Stimulated activated CD8-positive, alpha-beta memory T cell treated with anti-CD3 and anti-CD28 coated beads, Interleukin-7, amount 100 ng/mL, for 4 hours (primary cell): ENCODE measurements at regions not wholly inside any gene's neighbourhood (a gene's known extent, or its start where the extent isn't known, plus 50 kb on each side); places are given as distances from the start of the nearest gene placed in this dataset.

Source experiments
- DNase-seq, 2 donors: peaks; one replicate each; pipeline ENCODE4 v3.0.0-alpha.2; 2020; ENCODE audit warnings: low read depth in 2 of 2

GRCh38 chr12:90399357-90399756 lies 555.6 kb downstream of the CCER1 start:
- no peak for DNase-seq

DNA sequence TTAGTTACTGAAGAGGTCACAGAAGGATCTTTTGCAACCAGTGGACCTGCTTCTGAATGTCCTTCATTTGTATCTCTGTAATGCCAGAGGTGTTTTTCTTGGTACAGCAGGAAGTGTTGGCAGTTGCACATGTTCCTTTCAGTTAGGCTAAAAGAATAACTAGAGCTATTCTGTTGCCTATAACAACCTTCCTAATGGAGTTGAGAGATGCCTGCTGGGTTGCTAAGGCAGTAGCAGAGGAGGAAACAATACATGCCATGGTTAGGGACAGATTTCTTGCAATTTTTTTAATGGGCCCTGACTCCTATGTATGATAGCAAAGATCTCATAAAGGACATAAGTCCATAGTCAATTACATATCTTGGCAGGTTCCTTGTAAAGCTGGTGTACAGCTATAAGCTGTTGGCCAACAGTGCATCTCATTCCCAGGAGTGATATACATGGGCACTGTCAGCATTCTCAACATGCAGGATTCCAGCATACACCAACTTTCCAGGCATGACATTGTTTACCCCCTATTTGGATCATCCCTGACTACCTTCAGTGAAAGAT lies 556.6 kb downstream of the CCER1 start:
- DNase-seq = no peak

GRCh38 chr12:90396556-90396955 lies 558.4 kb downstream of the CCER1 start:
- no peak for DNase-seq

DNA sequence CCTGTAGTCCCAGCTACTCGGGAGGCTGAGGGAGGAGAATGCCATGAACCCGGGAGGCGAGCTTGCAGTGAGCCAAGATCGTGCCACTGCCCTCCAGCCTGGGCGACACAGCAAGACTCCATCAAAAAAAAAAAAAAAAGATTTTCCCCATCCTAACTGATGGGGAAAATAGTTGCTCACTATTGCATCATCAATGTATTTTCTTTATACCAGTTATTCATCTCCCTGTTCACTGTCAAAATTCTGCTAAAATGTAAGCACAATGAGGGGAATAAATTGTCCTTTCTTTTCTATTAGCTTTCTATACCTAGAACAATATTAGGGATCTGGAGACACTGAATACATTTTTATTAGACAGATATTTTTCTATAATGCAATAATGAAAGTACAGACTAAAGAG lies 561.3 kb downstream of the CCER1 start:
- no peak for DNase-seq

GRCh38 chr12:90393089-90393488 lies 561.9 kb downstream of the CCER1 start:
- DNase-seq = no peak

GRCh38 chr12:90390947-90391346 lies 564.0 kb downstream of the CCER1 start:
- DNase-seq = no peak

DNA sequence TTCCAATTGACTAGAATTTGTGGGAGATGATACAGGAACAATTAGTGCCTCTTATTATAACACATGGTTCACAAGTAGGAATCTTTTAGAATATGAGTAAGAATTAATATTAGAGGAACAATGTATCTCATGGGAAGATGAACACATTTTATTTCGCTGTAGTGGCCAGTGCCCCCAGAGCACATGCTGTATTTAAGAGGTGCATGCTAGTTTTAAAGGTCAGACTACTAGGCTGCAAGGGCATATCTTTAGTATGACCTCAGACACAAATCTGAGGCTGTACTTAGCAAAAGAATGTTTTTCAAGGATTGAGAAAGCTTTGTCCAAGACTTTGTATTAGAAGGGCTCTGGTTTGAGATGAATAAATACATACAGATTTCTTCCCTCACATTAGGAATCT lies 586.9 kb downstream of the CCER1 start:
- no peak for DNase-seq

DNA sequence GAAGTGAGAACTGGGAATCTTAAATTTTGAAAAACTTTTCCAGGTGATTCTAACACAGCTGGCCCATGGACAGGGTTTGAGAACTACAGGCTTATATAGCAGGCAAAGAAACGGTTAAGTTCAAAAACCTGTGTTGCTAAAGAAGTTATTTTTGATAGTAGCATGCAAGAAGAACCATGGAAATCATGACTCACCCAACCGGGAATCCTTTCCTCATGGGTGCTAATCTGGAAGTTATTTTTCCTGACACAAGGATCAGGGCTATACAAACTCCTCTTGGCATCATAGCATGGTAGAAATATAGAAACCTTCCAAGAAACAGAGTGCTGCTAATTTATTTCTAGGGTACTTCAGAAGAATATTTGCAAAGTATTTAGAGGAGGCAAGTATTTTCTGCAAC lies 588.7 kb downstream of the CCER1 start:
- DNase-seq = no peak

DNA sequence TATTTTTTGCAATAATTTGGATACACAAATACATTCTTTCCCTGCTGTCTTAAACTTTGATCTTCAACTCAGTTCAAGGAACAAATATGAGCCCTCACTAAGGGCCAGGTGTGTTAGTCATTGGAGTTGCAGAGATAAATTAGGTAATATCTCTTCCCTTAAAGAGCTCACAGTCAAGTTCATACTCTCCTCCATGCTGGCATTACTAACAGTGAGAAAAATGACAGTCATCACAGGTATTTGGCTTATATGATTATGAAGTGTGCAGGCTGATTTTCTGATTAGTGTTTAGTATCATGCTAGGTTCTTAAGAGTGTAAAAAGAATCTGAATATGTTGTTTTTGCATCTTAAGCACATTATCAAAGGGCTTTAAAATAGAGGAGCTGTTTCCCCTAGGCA lies 594.7 kb downstream of the CCER1 start:
- DNase-seq = no peak

- DNase-seq = no peak
These were observed 599.1 kb downstream of the CCER1 start for GRCh38 chr12:90355711-90356355.

DNA sequence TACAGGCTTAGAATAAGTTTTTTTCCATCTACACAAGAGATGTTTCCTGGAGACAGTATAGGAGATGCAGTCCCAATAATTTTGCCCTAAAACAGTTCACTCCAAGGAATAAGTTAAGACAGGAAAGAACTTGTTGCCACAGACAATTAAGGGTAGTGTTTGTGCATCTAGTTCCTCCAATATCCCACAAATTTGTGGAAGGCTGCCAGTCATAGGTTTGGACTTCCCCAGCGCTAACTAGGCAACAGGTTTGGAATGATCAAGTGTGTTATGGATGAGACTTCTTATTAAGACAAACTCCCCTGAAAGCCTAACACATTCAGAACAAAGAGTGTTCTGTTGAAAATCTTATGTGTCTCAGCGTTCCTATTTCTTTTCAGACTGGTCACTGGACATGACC lies 611.0 kb downstream of the CCER1 start:
- DNase-seq = no peak

DNA sequence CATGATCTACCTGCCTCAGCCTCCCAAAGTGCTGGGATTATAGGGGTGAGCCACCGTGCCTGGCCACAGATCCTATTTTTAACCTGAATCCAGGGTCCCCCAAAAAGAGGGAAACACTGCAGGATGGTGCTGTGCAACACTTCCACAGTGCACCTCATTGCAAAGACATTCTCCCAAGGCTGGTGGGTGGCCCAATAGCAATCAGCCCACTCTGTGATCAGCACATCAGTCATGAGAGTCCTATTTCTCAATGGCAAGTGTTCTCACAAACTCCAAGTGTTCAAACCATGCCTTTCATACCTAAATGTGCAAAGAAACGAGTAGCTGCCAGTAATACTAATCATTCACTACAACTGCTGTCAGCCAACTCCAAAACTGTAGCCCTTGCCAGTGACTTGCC lies 612.9 kb downstream of the CCER1 start:
- no peak for DNase-seq

DNA sequence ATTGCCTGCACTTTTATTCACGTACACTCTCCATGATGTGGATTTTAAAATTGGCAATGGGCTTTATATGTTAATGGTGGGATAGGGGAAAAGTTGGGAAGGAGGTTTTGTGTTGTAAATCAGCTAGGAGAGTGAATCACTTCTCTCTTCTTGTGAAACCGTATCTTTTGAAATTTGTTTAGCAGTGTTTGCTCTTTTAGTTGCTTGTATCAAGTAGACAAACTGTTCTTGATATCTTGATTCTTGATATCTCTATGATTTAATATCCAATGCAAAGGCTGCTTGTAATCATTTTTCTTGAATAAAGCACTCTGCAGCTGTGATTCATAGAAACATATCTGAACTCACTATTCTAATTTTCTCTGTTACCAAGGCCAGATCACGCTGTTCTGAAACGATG lies 615.1 kb downstream of the CCER1 start:
- DNase-seq = no peak

DNA sequence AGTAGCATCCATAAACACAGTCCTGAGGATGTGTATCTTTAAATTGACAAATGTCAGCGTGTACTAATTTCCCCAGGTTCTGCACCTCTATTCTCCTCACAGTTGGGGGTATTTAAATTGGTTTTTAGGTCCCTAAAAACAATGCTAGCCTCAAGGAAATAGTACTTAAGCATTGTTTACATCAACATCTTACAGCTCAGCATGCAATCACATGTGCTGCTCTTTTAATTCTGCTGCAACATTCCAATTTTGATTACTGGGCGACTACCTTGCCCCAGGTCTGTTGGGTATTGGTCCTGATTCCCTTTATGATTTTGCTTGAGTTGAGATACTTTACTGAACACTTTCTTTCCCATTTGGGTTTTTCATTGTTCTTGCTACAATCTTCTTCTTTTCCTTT lies 616.6 kb downstream of the CCER1 start:
- DNase-seq = no peak

GRCh38 chr12:90337018-90337417 lies 618.0 kb downstream of the CCER1 start:
- no peak for DNase-seq

DNA sequence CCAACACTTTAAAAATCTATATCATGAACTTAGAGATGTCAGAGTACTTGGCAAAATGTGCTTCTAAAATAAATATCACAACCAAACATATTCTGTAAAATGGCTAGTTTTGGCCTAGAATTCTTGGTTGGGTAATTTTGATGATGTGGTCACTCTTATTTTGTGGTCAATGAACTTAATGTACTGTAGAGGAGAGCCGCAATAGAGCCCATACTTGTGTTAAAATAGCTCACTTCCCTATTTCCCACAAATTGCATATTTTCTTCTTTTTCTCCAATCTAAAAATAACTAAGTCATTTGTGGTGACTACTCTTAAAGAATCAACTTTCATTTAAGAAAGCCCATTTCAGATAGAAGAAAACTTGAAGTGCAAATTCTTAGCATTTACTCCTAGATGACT lies 619.4 kb downstream of the CCER1 start:
- no peak for DNase-seq

GRCh38 chr12:90333939-90334338 lies 621.0 kb downstream of the CCER1 start:
- DNase-seq = no peak

- DNase-seq = no peak
These were observed 621.6 kb downstream of the CCER1 start for GRCh38 chr12:90333424-90333823.

- DNase-seq = no peak
These were observed 623.2 kb downstream of the CCER1 start for GRCh38 chr12:90331821-90332220.

DNA sequence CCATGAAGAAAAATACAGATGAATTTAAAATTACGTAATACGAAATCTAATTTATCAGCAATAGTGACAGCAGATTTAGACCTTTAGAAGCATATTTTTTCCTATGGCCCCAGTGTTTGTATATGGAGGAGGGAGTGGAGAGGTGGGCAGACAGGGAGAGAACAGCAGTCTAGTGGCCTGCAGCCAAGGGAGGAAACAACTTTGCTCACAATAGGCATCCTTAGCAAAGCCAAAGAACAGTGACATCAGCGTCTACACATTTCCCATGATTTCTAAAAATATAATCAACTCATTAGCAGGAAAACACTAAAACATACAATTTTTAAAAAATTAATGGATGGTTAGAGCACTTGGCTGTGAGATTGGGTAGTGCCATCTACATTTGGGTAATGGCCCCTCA lies 622.6 kb upstream of the ATP2B1 start:
- DNase-seq = no peak

DNA sequence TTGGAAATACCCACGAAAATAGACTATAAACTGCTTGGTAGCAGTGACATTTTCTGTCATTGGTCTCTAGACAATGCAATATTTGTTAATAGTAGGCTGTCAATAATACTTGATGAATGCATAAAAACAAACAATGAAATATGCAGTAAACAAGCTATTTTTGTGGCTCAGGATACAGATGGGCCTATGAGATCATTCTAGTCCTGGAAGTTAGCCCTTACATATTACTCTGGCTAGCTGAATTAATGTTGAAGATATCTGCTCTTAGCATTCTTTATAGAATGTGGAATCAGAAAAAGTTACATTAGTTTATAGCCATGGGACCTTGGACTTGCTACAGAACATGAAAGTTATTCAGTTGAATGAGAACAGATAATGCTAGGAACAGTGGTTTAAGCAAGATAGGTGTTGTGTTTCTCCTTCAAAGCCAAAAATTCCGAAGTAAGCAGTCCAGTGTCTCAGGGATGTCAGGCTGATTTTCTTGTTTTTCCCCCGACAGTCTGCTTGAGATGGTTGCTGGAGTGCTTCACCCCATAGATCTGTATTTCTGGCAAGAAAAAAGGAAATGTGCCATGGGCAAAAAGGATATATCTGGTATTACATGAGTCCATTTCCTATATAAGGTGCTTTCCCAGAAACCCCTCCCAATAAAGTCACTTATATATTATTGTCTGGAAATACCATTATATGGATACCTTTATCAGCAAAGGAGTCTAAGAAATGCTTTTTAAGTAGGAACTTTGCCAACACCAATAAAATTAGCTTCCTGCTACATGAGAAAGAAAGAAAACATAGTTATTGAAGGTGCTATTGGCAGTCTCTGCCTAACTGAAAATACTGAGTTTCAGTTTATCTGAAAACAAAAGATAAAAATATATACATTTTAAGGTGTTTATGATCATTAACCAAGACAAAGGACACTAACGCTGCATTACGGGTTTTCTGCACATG lies 619.4 kb upstream of the ATP2B1 start:
- DNase-seq = no peak

GRCh38 chr12:90323217-90323616 lies 614.6 kb upstream of the ATP2B1 start:
- no peak for DNase-seq

GRCh38 chr12:90322006-90322405 lies 613.4 kb upstream of the ATP2B1 start:
- no peak for DNase-seq
